DOHH2 (cell line): ENCODE measurements at regions not wholly inside any gene's neighbourhood (a gene's known extent, or its start where the extent isn't known, plus 50 kb on each side); places are given as distances from the start of the nearest gene placed in this dataset.

Experiments
- H3F3A ChIP-seq: fragments of 200-600 bp; sonication (generic), shearing (Covaris generic); 2 replicates; pipeline ENCODE4 v1.6.0; 2016; ENCODE audit warnings: antibody characterized with exemption, mild to moderate bottlenecking; ENCODE audit not compliant: control insufficient read depth, insufficient read depth
- H3K27ac ChIP-seq: fragments of 200-600 bp; sonication (generic); 2 replicates; pipeline ENCODE4 v1.5.1; 2014; ENCODE audit warnings: low read depth, mild to moderate bottlenecking, low read length, moderate library complexity
- H3K27me3 ChIP-seq: fragments of 200-600 bp; sonication (generic); 2 replicates; pipeline ENCODE4 v1.6.1; 2014; ENCODE audit warnings: mild to moderate bottlenecking, low read length, mixed read lengths; ENCODE audit not compliant: control insufficient read depth
- H3K36me3 ChIP-seq: fragments of 200-600 bp; sonication (generic); 2 replicates; pipeline ENCODE4 v1.6.1; 2014; ENCODE audit warnings: mild to moderate bottlenecking, low read length, moderate library complexity, mixed read lengths; ENCODE audit not compliant: control insufficient read depth
- H3K4me1 ChIP-seq: fragments of 200-600 bp; sonication (generic); 2 replicates; pipeline ENCODE4 v1.6.1; 2014; ENCODE audit warnings: mild to moderate bottlenecking, low read length, mixed read lengths; ENCODE audit not compliant: control insufficient read depth
- H3K4me2 ChIP-seq: fragments of 200-600 bp; sonication (generic); 2 replicates; pipeline ENCODE4 v1.6.0; 2014; ENCODE audit warnings: mild to moderate bottlenecking, low read length, moderate library complexity
- H3K4me3 ChIP-seq: fragments of 200-600 bp; sonication (generic); 2 replicates; pipeline ENCODE4 v1.5.1; 2014; ENCODE audit warnings: mild to moderate bottlenecking, low read length, mixed read lengths
- H3K79me2 ChIP-seq: fragments of 200-600 bp; sonication (generic); 2 replicates; pipeline ENCODE4 v1.6.1; 2014; ENCODE audit warnings: mild to moderate bottlenecking, low read length, mixed read lengths; ENCODE audit not compliant: control insufficient read depth
- H3K9me2 ChIP-seq: fragments of 200-600 bp; sonication (generic); replicated peaks from 2 replicates; pipeline ENCODE4 v1.6.1; 2014; ENCODE audit warnings: mild to moderate bottlenecking, low read length, mixed read lengths; ENCODE audit not compliant: control insufficient read depth
- H3K9me3 ChIP-seq: fragments of 200-600 bp; sonication (generic); 2 replicates; pipeline ENCODE4 v1.6.1; 2014; ENCODE audit warnings: antibody characterized with exemption, low read length, mixed read lengths; ENCODE audit not compliant: control insufficient read depth, insufficient read depth
- H4K20me1 ChIP-seq: fragments of 200-600 bp; sonication (generic); 2 replicates; pipeline ENCODE4 v1.6.0; 2014; ENCODE audit warnings: low read depth, mild to moderate bottlenecking, antibody characterized with exemption, low read length, moderate library complexity; ENCODE audit not compliant: control insufficient read depth, insufficient read depth
- EZH2phosphoT487 ChIP-seq: fragments of 200-600 bp; sonication (generic); IDR thresholded peaks from 2 replicates; pipeline ENCODE4 v1.6.1; 2017; ENCODE audit warnings: borderline replicate concordance, mild to moderate bottlenecking, antibody characterized with exemption, low read length, moderate library complexity, mixed read lengths
- TF ChIP-seq, protein P1 (sequence below): fragments of 200-600 bp; sonication (generic); IDR thresholded peaks from one replicate; pipeline ENCODE4 v1.5.1; 2014; ENCODE audit warnings: antibody characterized with exemption, mild to moderate bottlenecking, low read depth, low read length; ENCODE audit not compliant: poor library complexity, severe bottlenecking

DNA sequence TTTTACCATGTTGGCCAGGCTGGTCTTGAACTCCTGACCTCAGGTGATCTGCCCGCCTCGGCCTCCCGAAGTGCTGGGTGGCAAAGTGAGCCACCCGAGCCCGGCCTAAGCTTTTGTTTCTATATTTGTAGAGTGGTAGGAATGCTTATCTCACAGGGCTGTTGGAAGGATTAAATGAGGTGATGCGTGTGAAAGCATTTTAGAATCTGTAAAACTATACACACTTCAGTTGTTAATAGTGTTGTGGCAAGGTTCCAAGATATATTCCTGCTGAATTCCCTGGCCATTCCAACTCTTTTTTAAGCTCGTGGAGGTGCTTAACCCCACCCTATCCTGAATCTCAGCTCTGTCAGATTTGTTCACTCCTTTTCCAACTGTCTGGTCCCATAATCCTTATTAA, 89.9 kb upstream of the AKIRIN2 start:
- TF ChIP-seq EZH2phosphoT487 = no peak
- TF ChIP-seq, protein P1, sequence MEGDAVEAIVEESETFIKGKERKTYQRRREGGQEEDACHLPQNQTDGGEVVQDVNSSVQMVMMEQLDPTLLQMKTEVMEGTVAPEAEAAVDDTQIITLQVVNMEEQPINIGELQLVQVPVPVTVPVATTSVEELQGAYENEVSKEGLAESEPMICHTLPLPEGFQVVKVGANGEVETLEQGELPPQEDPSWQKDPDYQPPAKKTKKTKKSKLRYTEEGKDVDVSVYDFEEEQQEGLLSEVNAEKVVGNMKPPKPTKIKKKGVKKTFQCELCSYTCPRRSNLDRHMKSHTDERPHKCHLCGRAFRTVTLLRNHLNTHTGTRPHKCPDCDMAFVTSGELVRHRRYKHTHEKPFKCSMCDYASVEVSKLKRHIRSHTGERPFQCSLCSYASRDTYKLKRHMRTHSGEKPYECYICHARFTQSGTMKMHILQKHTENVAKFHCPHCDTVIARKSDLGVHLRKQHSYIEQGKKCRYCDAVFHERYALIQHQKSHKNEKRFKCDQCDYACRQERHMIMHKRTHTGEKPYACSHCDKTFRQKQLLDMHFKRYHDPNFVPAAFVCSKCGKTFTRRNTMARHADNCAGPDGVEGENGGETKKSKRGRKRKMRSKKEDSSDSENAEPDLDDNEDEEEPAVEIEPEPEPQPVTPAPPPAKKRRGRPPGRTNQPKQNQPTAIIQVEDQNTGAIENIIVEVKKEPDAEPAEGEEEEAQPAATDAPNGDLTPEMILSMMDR = no peak
- H3K36me3 ChIP-seq = no peaks in the 10 kb centered on the region
- H3K79me2 ChIP-seq = no peaks in the 10 kb centered on the region
- H3K4me2 ChIP-seq = peak overlapping the region; percentile 37
- H3K27me3 ChIP-seq = no peaks in the 10 kb centered on the region
- H3K9me3 ChIP-seq = no peaks in the 10 kb centered on the region
- H3K27ac ChIP-seq = no peak overlapping the region
- H3K4me1 ChIP-seq = peaks cover 75% of the 10 kb centered on the region
- H3K9me2 ChIP-seq = no peaks in the 10 kb centered on the region
- no peak overlapping the region for H3K4me3 ChIP-seq
- no peaks in the 10 kb centered on the region for H4K20me1 ChIP-seq
- H3F3A ChIP-seq = peaks cover 22% of the 10 kb centered on the region

GRCh38 chr6:87791485-87791884, 89.5 kb upstream of the AKIRIN2 start:
- Histone ChIP-seq H3K27ac (no peak overlapping the region), H3F3A (peaks cover 18% of the 10 kb centered on the region), H3K9me2 (no peaks in the 10 kb centered on the region), H3K36me3 (no peaks in the 10 kb centered on the region), H3K4me3 (no peak overlapping the region), H3K79me2 (no peaks in the 10 kb centered on the region), H3K4me2 (peak overlapping the region; percentile 23), H3K4me1 (peaks cover 70% of the 10 kb centered on the region), H4K20me1 (no peaks in the 10 kb centered on the region), H3K27me3 (no peaks in the 10 kb centered on the region), H3K9me3 (no peaks in the 10 kb centered on the region)
- TF ChIP-seq, protein P1 = no peak
- no peak for TF ChIP-seq EZH2phosphoT487

GRCh38 chr6:87791029-87791428, 89.0 kb upstream of the AKIRIN2 start:
- H3K9me3 ChIP-seq = no peaks in the 10 kb centered on the region
- TF ChIP-seq, protein P1 = no peak
- TF ChIP-seq EZH2phosphoT487 = no peak
- H3K9me2 ChIP-seq = no peaks in the 10 kb centered on the region
- no peaks in the 10 kb centered on the region for H3K27me3 ChIP-seq
- H3K4me3 ChIP-seq = no peak overlapping the region
- peaks cover 65% of the 10 kb centered on the region for H3K4me1 ChIP-seq
- H3K36me3 ChIP-seq = no peaks in the 10 kb centered on the region
- H3K79me2 ChIP-seq = no peaks in the 10 kb centered on the region
- H3K4me2 ChIP-seq = peak overlapping the region; percentile 23
- no peaks in the 10 kb centered on the region for H4K20me1 ChIP-seq
- H3F3A ChIP-seq = peaks cover 17% of the 10 kb centered on the region
- H3K27ac ChIP-seq = 0 out of 2 replicates have a peak overlapping the region, but pooled peaks have one; percentile 8
